HL-60 (cell line): ENCODE measurements at regions not wholly inside any gene's neighbourhood (a gene's known extent, or its start where the extent isn't known, plus 50 kb on each side); places are given as distances from the start of the nearest gene placed in this dataset.

Experiments used
- DNase-seq, 2 experiments: peaks; one replicate each; pipeline ENCODE4 v3.0.0-alpha.2; 2010 to 2020; ENCODE audit warnings: low read depth in 1 of 2, low spot score in 1 of 2
- H3K27ac ChIP-seq: fragments of 250-450 bp; sonication (Bioruptor Pico); replicated peaks from 2 replicates; pipeline ENCODE4 v1.5.1; 2020; ENCODE audit warnings: mild to moderate bottlenecking, moderate library complexity
- H3K27me3 ChIP-seq: fragments of 250-450 bp; sonication (Bioruptor Pico); 2 replicates; pipeline ENCODE4 v1.5.1; 2021; ENCODE audit warnings: mild to moderate bottlenecking, moderate library complexity; ENCODE audit not compliant: insufficient read depth, poor library complexity, severe bottlenecking
- H3K4me3 ChIP-seq: replicated peaks from 2 replicates; pipeline ENCODE4 v1.5.1; 2011; ENCODE audit warnings: mild to moderate bottlenecking, control low read depth, low read length; ENCODE audit not compliant: insufficient read depth
- GABPA ChIP-seq: IDR thresholded peaks from 2 replicates; pipeline ENCODE4 v1.6.1; 2012; ENCODE audit warnings: low read depth
- POLR2AphosphoS5 ChIP-seq: IDR thresholded peaks from 2 replicates; pipeline ENCODE4 v1.6.1; 2012; ENCODE audit warnings: low read depth
- SPI1 ChIP-seq: IDR thresholded peaks from 2 replicates; pipeline ENCODE4 v1.6.1; 2012; ENCODE audit warnings: low read depth, mild to moderate bottlenecking, borderline replicate concordance
- TF ChIP-seq, protein P1 (sequence below): IDR thresholded peaks from 2 replicates; pipeline ENCODE4 v1.6.1; 2012; ENCODE audit warnings: low read depth; ENCODE audit not compliant: insufficient replicate concordance
- TF ChIP-seq, protein P2 (sequence below): IDR thresholded peaks from one replicate; pipeline ENCODE4 v1.5.1; 2011; ENCODE audit warnings: low read length, control low read depth, inconsistent platforms; ENCODE audit not compliant: insufficient read depth

DNA sequence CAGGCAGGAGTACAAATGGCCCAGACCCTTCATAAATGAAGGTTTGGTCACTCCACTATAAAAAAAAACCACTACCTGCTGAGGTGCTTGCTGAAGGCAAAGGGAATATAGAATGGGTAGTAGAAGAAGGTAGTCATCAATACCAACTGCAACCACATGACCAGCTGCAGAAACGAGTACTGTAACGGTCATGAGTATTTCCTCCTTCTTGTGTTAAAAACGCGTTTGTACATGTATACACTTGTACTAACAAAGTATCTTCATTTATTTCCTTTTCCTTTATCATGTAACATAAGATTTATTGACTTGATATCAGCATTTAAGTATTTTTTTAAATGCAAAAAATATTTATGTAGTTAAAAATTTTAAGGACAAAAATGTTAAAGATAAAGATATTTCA is 238.6 kb downstream of the TFAP2B start:
- Histone ChIP-seq H3K27ac (no peak overlapping the region), H3K4me3 (no peak overlapping the region), H3K27me3 (no peaks in the 10 kb centered on the region)
- TF ChIP-seq, protein P1, sequence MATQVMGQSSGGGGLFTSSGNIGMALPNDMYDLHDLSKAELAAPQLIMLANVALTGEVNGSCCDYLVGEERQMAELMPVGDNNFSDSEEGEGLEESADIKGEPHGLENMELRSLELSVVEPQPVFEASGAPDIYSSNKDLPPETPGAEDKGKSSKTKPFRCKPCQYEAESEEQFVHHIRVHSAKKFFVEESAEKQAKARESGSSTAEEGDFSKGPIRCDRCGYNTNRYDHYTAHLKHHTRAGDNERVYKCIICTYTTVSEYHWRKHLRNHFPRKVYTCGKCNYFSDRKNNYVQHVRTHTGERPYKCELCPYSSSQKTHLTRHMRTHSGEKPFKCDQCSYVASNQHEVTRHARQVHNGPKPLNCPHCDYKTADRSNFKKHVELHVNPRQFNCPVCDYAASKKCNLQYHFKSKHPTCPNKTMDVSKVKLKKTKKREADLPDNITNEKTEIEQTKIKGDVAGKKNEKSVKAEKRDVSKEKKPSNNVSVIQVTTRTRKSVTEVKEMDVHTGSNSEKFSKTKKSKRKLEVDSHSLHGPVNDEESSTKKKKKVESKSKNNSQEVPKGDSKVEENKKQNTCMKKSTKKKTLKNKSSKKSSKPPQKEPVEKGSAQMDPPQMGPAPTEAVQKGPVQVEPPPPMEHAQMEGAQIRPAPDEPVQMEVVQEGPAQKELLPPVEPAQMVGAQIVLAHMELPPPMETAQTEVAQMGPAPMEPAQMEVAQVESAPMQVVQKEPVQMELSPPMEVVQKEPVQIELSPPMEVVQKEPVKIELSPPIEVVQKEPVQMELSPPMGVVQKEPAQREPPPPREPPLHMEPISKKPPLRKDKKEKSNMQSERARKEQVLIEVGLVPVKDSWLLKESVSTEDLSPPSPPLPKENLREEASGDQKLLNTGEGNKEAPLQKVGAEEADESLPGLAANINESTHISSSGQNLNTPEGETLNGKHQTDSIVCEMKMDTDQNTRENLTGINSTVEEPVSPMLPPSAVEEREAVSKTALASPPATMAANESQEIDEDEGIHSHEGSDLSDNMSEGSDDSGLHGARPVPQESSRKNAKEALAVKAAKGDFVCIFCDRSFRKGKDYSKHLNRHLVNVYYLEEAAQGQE: no peak
- no peak for TF ChIP-seq POLR2AphosphoS5
- no peak for TF ChIP-seq SPI1
- TF ChIP-seq GABPA: no peak
- TF ChIP-seq, protein P2, sequence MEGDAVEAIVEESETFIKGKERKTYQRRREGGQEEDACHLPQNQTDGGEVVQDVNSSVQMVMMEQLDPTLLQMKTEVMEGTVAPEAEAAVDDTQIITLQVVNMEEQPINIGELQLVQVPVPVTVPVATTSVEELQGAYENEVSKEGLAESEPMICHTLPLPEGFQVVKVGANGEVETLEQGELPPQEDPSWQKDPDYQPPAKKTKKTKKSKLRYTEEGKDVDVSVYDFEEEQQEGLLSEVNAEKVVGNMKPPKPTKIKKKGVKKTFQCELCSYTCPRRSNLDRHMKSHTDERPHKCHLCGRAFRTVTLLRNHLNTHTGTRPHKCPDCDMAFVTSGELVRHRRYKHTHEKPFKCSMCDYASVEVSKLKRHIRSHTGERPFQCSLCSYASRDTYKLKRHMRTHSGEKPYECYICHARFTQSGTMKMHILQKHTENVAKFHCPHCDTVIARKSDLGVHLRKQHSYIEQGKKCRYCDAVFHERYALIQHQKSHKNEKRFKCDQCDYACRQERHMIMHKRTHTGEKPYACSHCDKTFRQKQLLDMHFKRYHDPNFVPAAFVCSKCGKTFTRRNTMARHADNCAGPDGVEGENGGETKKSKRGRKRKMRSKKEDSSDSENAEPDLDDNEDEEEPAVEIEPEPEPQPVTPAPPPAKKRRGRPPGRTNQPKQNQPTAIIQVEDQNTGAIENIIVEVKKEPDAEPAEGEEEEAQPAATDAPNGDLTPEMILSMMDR: no peak
- no peak for DNase-seq

DNA sequence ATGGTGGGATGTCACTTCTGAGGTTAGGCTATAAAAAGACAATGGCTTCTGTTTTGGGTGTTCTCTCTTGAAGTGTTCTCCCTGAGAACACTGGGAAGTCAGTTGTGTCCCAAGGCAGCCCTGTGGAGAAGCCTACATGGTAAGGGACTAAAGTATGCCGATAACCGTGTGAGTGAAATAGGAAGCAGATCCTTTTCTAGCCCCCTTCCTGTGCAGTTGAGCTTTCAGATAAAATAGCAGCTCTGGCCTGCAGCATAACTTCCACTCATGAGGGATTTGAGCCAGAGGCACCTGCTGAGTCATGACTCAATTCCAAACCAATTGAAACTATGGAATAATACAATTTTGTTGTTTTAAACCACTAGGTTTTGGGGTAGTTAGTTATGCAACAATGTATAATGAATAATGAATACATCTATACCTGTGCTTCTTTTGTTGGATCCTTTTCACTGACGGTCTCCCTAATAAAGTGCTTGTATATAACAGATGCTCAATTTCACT is 241.6 kb downstream of the TFAP2B start:
- Histone ChIP-seq H3K4me3 (no peak overlapping the region), H3K27ac (no peak overlapping the region), H3K27me3 (no peaks in the 10 kb centered on the region)
- no peak for DNase-seq
- TF ChIP-seq GABPA (no peak), SPI1 (no peak)
- TF ChIP-seq, protein P2: no peak
- TF ChIP-seq, protein P1: no peak

DNA sequence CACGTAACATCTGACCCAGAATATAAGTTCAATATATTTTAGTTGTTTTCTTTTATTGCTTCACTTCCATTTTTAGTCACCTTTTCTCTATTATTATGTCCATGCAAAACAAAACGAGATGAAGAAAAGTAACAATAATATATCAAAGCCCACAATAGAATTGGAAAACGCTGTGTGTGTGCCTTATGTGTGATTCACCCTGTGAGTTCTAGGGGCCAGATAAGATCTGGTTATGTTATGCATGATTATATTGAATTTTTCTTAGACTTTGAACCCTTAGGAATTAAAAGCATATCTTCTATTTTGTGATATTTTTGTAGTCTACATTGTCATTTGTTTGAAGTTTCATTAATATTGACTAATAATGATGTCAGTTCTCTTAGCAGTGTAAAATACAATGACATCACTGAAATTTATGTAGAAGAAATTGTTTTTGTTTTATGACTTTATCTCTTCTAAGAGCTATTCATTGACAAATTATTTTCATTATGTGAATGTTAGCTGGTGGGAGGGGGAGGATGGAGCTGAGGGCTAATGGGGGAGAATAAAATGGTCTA is 243.6 kb downstream of the TFAP2B start:
- DNase-seq: no peak
- Histone ChIP-seq H3K27ac (no peak overlapping the region), H3K27me3 (no peaks in the 10 kb centered on the region), H3K4me3 (no peak overlapping the region)
- TF ChIP-seq, protein P1: no peak
- TF ChIP-seq, protein P2: no peak
- TF ChIP-seq SPI1 (no peak), POLR2AphosphoS5 (no peak), GABPA (no peak)
